GM19035 (cell line): ENCODE measurements at regions not wholly inside any gene's neighbourhood (a gene's known extent, or its start where the extent isn't known, plus 50 kb on each side); places are given as distances from the start of the nearest gene placed in this dataset.
"Not testable (repeated sequence)": the region's sequence is repeated elsewhere in the genome, so short reads cannot be mapped to it uniquely, and the experiment has no call there.

Experiments
- ATAC-seq: cut with Tn5 transposase; IDR thresholded peaks from one replicate; pipeline ENCODE4 v1.9.1; 2021; ENCODE audit not compliant: unreplicated experiment

GRCh38 chr2:224121406-224122067 is 82.5 kb upstream of the SERPINE2 start:
- no peak for ATAC-seq

DNA sequence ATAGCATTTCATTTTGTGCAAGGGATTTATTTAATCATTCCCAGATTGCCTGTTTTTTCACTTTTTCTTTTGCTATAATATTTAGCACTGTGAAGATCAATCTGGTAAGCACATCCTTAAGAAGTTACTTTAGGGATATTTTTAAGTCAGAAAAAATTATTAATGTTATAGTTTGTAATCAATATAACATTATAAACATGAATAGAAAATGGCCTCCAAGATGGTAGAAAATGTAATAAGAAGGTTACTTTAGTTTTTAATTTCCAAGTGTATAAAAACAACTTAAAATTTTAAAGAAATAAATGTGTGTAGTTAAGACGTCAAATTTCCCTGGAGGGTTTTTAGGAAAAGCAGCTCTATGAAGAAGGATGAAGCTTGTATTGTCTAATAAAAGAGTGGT is 81.9 kb upstream of the SERPINE2 start:
- ATAC-seq: no peak

DNA sequence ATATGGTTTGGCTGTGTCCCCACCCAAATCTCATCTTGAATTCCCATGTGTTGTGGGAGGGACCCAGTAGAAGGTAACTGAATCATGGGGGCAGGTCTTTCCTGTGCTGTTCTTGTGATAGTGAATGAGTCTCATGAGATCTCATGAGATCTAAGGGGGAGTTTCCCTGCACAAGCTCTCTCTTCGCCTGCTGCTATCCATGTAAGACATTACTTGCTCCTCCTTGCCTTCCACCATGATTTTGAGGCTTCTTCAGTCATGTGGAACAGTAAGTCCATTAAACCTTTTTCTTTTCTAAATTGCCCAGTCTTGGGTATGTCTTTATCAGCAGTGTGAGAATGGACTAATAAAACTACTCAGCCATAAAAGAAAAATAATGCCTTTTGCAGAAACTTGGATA is 80.8 kb upstream of the SERPINE2 start:
- ATAC-seq: not testable (repeated sequence)

DNA sequence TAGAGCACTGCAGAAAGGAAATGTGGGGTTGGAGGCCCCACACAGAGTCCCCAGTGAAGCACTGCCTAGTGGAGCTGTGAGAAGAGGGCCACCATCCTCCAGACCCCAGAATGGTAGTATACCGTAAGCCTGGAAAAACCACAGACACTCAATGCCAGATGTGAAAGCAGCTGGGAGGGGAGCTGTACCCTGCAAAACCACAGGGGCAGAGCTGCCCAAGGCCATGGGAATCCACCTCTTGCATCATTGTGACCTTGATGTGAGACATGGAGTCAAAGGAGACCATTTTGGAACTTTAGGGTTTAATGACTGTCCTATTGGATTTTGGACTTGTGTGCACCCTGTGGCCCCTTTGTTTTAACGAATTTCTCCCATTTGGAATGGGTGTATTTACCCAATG is 75.3 kb upstream of the SERPINE2 start:
- ATAC-seq: no peak

DNA sequence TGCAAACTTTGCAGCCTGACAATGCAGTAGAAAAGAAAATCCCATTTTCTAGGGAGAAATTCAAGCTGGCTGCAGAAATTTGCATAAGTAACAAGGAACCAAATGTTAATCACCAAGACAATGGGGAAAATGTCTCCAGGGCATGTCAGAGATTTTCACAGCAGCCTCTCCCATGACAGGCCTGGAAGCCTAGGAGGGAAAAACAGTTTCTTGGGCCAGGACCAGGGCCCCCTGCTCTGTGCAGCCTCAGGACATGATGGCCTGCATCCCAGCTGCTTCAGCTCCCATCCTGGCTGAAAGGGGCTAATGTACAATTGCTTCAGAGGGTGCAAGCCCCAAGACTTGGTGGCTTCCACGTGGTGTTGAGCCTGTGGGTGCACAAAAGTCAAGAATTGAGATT is 74.8 kb upstream of the SERPINE2 start:
- not testable (repeated sequence) for ATAC-seq

DNA sequence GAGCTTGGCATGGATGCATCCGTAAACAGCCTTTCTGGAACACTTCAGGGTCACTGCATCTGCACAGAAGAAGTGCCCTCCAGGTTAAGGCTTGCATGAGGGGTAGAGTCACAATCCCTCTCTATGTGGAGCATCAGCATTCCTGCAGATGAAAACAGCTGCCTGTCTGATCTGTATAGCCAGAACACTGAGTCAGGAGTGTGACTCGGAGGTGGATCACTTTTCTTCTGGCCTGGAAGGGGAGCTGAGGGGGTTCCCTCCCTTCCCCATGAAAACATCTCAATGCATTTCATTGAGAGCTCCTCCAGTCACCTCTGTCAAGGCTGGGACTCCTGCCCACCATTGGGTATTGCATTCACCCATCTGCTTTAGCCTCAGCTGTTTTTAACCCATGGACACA is 72.5 kb upstream of the SERPINE2 start:
- ATAC-seq: no peak

GRCh38 chr2:224110811-224111210 is 71.7 kb upstream of the SERPINE2 start:
- no peak for ATAC-seq

- ATAC-seq: no peak
These were observed 70.7 kb upstream of the SERPINE2 start for GRCh38 chr2:224109751-224110150.

DNA sequence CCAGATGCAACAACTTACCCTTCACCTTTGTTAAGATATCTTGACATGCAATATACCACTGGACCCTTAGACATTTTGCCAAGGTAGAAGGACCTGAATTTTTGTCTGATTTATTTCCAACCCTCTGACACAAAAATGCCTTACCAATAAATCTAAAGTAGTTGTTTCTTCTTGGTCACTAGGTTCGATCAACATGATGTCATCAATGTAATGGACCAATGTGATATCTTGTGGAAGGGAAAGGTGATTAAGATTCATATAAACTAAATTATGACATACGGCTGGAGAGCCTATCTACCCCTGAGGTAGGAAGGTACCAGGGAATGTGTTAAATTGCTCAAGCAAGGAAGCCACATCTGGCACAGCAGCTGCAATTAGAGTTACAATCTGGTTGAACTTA is 67.7 kb upstream of the SERPINE2 start:
- ATAC-seq: no peak

- no peak for ATAC-seq
These were observed 65.7 kb upstream of the SERPINE2 start for GRCh38 chr2:224104668-224105386.

DNA sequence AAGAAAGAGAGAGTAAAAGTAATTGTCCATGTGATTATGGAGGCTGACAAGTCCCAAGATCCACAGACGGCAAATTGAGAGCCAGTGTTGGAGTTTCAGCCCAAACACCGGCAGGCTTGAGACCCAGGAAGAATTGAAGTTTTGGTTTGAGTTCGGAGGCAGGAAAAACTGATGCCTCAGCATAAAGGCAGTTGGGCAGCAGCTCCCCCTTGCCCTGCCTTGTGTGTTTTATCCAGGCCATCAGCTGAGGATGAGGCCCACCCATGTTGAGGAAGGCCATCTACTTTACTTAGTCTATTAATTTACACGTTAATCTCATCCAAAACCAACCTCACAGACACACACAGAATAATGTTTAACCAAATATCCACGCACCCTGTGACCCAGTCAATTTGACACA is 64.6 kb upstream of the SERPINE2 start:
- no peak for ATAC-seq

GRCh38 chr2:224102991-224103390 is 63.9 kb upstream of the SERPINE2 start:
- ATAC-seq: no peak

- no peak for ATAC-seq
These were observed 62.9 kb upstream of the SERPINE2 start for GRCh38 chr2:224101820-224102630.

DNA sequence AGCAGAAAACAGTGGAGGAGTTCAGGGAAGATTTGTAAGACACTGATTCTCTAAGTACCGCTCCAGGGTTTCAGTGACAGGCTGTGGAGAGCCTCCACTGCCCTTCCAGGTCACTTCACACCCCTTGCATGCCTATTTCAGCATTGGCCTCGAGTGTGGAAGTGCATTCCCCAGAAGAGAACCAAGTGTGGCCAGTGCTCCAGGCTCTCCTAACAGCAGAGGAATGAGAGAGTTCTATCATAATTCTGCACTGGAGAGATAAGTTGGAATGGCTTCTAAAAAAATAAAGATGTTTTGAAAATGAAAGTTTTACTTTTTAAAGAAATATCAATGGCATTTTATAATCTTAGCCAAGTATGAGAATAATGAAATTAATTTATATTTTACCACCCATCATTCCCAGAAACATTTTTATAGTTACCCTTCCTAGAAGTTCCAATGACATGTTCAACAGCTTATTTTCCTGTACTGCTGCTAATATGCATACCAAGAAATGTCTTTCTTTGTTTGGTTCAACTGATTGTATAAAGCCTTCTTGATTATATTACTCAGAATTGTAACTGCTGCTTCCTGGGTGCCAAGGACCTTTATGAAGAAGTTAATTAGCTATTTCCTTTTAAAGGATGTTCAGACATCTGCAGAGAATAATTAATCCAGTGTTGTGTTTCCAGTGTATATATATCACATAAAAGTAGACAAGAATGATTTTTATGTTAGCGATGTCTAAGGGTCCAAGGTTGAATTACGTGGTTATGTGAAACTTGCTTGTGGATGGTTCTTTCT is 61.0 kb upstream of the SERPINE2 start:
- no peak for ATAC-seq

GRCh38 chr2:224098481-224099230 is 59.6 kb upstream of the SERPINE2 start:
- ATAC-seq: no peak

GRCh38 chr2:224094413-224094812 is 55.3 kb upstream of the SERPINE2 start:
- no peak for ATAC-seq

- ATAC-seq: not testable (repeated sequence)
These were observed 52.6 kb upstream of the SERPINE2 start for GRCh38 chr2:224091671-224092070.

DNA sequence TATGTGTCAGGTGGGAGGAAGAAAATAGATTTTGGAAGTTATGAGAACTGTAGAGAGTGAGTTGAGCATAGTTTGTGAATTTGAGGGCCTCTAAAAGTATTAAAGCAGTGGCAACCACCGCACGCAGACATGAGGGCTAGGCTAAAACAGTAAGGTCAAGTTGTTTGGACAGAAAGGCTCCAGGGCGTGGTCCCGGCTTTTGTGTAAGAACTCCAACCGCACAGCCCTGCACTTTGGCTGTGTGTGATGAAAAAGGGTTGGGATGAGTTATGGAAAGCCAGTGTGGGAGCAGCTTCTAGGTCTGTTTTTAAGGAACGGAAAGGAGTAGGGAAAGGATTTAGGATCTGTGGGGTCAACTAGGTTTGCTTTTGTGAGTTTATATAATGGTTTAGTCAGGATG is 50.5 kb upstream of the SERPINE2 start:
- ATAC-seq: not testable (repeated sequence)
